ENCODE measurements at regions not wholly inside any gene's neighbourhood (a gene's known extent, or its start where the extent isn't known, plus 50 kb on each side); places are given as distances from the start of the nearest gene placed in this dataset.

GRCh38 chr14:49999826-50000379 lies 107.0 kb downstream of the ARF6 start:
- DNase-seq = no peak

GRCh38 chr14:50000380-50001150 lies 107.7 kb downstream of the ARF6 start:
- no peak for DNase-seq

GRCh38 chr14:50001151-50001998 lies 108.5 kb downstream of the ARF6 start:
- DNase-seq = no peak

- DNase-seq = no peak
These were observed 109.4 kb downstream of the ARF6 start for GRCh38 chr14:50001999-50002925.

- DNase-seq = no peak
These were observed 110.0 kb downstream of the ARF6 start for GRCh38 chr14:50002926-50003212.

GRCh38 chr14:50003213-50004021 lies 110.5 kb downstream of the ARF6 start:
- peak; percentile 28 to 52 for DNase-seq

GRCh38 chr14:50006141-50006540 lies 110.2 kb downstream of the VCPKMT start:
- DNase-seq = no peak

- no peak for DNase-seq
These were observed 109.1 kb downstream of the VCPKMT start for GRCh38 chr14:50007123-50007903.

- DNase-seq = no peak
These were observed 107.8 kb downstream of the VCPKMT start for GRCh38 chr14:50008562-50008961.

GRCh38 chr14:50008974-50009373 lies 107.4 kb downstream of the VCPKMT start:
- no peak for DNase-seq

- no peak for DNase-seq
These were observed 105.6 kb downstream of the VCPKMT start for GRCh38 chr14:50010752-50011151.

- no peak for DNase-seq
These were observed 105.1 kb downstream of the VCPKMT start for GRCh38 chr14:50011242-50011641.

GRCh38 chr14:50012644-50013043 lies 103.7 kb downstream of the VCPKMT start:
- DNase-seq = no peak

- no peak for DNase-seq
These were observed 103.0 kb downstream of the VCPKMT start for GRCh38 chr14:50013198-50013918.

- DNase-seq = no peak
These were observed 102.4 kb downstream of the VCPKMT start for GRCh38 chr14:50013934-50014333.

GRCh38 chr14:50014809-50015430 lies 101.5 kb downstream of the VCPKMT start:
- DNase-seq = no peak

GRCh38 chr14:50015716-50016115 lies 100.7 kb downstream of the VCPKMT start:
- DNase-seq = no peak

GRCh38 chr14:50018201-50018932 lies 98.0 kb downstream of the VCPKMT start:
- peak in 1 of 2 experiments; percentile 15 for DNase-seq

- DNase-seq = no peak
These were observed 97.5 kb downstream of the VCPKMT start for GRCh38 chr14:50018933-50019210.

- no peak for DNase-seq
These were observed 96.2 kb downstream of the VCPKMT start for GRCh38 chr14:50020184-50020583.
